Neural crest cell (in vitro differentiated cells): ENCODE measurements at regions not wholly inside any gene's neighbourhood (a gene's known extent, or its start where the extent isn't known, plus 50 kb on each side); places are given as distances from the start of the nearest gene placed in this dataset.

ENCODE experiments used
- DNase-seq: peaks from one replicate; pipeline ENCODE4 v3.0.0; 2021; ENCODE audit warnings: low read depth, mixed read lengths, low spot score
- H3K27ac Mint-ChIP-seq: one replicate; pipeline ENCODE4 v1.8.0; 2021; ENCODE audit warnings: mild to moderate bottlenecking, mixed read lengths; ENCODE audit not compliant: unreplicated experiment
- H3K27me3 Mint-ChIP-seq: 2 replicates; pipeline ENCODE4 v1.8.0; 2021; ENCODE audit warnings: low read depth, mild to moderate bottlenecking, mixed read lengths
- H3K36me3 Mint-ChIP-seq: 2 replicates; pipeline ENCODE4 v1.8.0; 2021; ENCODE audit warnings: low read depth, mild to moderate bottlenecking, mixed read lengths
- H3K4me1 Mint-ChIP-seq: 2 replicates; pipeline ENCODE4 v1.8.0; 2021; ENCODE audit warnings: mixed read lengths
- H3K4me3 Mint-ChIP-seq: one replicate; pipeline ENCODE4 v1.8.0; 2021; ENCODE audit warnings: mild to moderate bottlenecking, mixed read lengths
- H3K9me3 Mint-ChIP-seq: 2 replicates; pipeline ENCODE4 v1.8.0; 2021; ENCODE audit warnings: mixed read lengths
- CTCF ChIP-seq: fragments of 200-600 bp; sonication (generic); conservative IDR thresholded peaks from 2 replicates; pipeline ENCODE4 v1.5.0; 2021; ENCODE audit warnings: antibody characterized with exemption, mild to moderate bottlenecking

- H3K4me3 Mint-ChIP-seq, result no peak overlapping the region
- H3K9me3 Mint-ChIP-seq, result no peaks in the 10 kb centered on the region
- no peaks in the 10 kb centered on the region for H3K36me3 Mint-ChIP-seq
- H3K27ac Mint-ChIP-seq, result no peak overlapping the region
- no peak for TF ChIP-seq CTCF
- H3K27me3 Mint-ChIP-seq, result no peaks in the 10 kb centered on the region
- DNase-seq, result no peak
- peaks cover 4% of the 10 kb centered on the region for H3K4me1 Mint-ChIP-seq
Measured at GRCh38 chr5:29150840-29151239, 2042.6 kb upstream of the CDH6 start.

GRCh38 chr5:29148581-29148980, 2044.9 kb upstream of the CDH6 start:
- no peak for TF ChIP-seq CTCF
- H3K4me1 Mint-ChIP-seq, result peaks cover 4% of the 10 kb centered on the region
- no peak overlapping the region for H3K4me3 Mint-ChIP-seq
- H3K9me3 Mint-ChIP-seq, result no peaks in the 10 kb centered on the region
- H3K36me3 Mint-ChIP-seq, result no peaks in the 10 kb centered on the region
- no peak overlapping the region for H3K27ac Mint-ChIP-seq
- DNase-seq, result no peak
- no peaks in the 10 kb centered on the region for H3K27me3 Mint-ChIP-seq

- DNase-seq, result no peak
- no peak for TF ChIP-seq CTCF
- H3K4me1 Mint-ChIP-seq, result no peaks in the 10 kb centered on the region
- no peaks in the 10 kb centered on the region for H3K9me3 Mint-ChIP-seq
- no peaks in the 10 kb centered on the region for H3K27me3 Mint-ChIP-seq
- no peaks in the 10 kb centered on the region for H3K36me3 Mint-ChIP-seq
- no peak overlapping the region for H3K4me3 Mint-ChIP-seq
- H3K27ac Mint-ChIP-seq, result no peak overlapping the region
Measured at GRCh38 chr5:29148073-29148472, 2045.4 kb upstream of the CDH6 start.

- Mint-ChIP-seq H3K9me3 (no peaks in the 10 kb centered on the region), H3K36me3 (no peaks in the 10 kb centered on the region), H3K27ac (no peak overlapping the region), H3K4me3 (no peak overlapping the region), H3K4me1 (no peaks in the 10 kb centered on the region), H3K27me3 (no peaks in the 10 kb centered on the region)
- no peak for DNase-seq
- no peak for TF ChIP-seq CTCF
Measured at GRCh38 chr5:29143266-29143665, 2050.2 kb upstream of the CDH6 start.

- peaks cover 4% of the 10 kb centered on the region for H3K4me1 Mint-ChIP-seq
- no peak for DNase-seq
- H3K4me3 Mint-ChIP-seq, result no peak overlapping the region
- no peaks in the 10 kb centered on the region for H3K9me3 Mint-ChIP-seq
- no peak overlapping the region for H3K27ac Mint-ChIP-seq
- H3K36me3 Mint-ChIP-seq, result no peaks in the 10 kb centered on the region
- H3K27me3 Mint-ChIP-seq, result no peaks in the 10 kb centered on the region
- TF ChIP-seq CTCF, result no peak
Measured at GRCh38 chr5:29134418-29134817, 2059.1 kb upstream of the CDH6 start.

- H3K27me3 Mint-ChIP-seq, result no peaks in the 10 kb centered on the region
- no peaks in the 10 kb centered on the region for H3K36me3 Mint-ChIP-seq
- H3K9me3 Mint-ChIP-seq, result no peaks in the 10 kb centered on the region
- no peak for TF ChIP-seq CTCF
- no peak overlapping the region for H3K27ac Mint-ChIP-seq
- no peak for DNase-seq
- no peak overlapping the region for H3K4me3 Mint-ChIP-seq
- H3K4me1 Mint-ChIP-seq, result peaks cover 4% of the 10 kb centered on the region
Measured at GRCh38 chr5:29131285-29131684, 2062.2 kb upstream of the CDH6 start.
